HG02970 (cell line): ENCODE measurements at regions not wholly inside any gene's neighbourhood (a gene's known extent, or its start where the extent isn't known, plus 50 kb on each side); places are given as distances from the start of the nearest gene placed in this dataset.

ENCODE experiments used
- ATAC-seq: cut with Tn5 transposase; IDR thresholded peaks from one replicate; pipeline ENCODE4 v1.9.1; 2021; ENCODE audit warnings: mild to moderate bottlenecking, moderate library complexity, moderate number of reproducible peaks; ENCODE audit not compliant: unreplicated experiment, low FRiP score

DNA sequence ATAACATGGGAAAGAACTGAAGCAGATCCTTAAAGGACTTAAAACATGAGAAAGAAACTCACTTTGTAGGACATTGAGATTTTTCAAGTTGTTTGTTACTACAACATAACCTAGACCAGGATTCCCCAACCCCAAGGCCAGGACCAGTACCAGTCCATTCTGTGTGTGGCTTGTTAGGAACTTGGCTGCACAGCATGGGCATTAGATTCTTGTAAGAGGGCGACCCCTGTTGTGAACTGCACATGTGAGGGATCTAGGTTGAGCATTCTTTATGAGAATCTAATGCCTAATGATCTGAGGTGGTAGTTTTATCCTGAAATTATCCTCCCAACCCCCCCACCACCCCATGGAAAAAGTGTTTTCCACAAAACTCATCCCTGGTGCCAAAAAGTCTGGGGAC lies 566.1 kb downstream of the KCTD8 start:
- ATAC-seq, result no peak

- no peak for ATAC-seq
Observed at GRCh38 chr4:43886196-43886595, 562.4 kb downstream of the KCTD8 start.

- no peak for ATAC-seq
Observed at GRCh38 chr4:43898836-43899235, 549.8 kb downstream of the KCTD8 start.

DNA sequence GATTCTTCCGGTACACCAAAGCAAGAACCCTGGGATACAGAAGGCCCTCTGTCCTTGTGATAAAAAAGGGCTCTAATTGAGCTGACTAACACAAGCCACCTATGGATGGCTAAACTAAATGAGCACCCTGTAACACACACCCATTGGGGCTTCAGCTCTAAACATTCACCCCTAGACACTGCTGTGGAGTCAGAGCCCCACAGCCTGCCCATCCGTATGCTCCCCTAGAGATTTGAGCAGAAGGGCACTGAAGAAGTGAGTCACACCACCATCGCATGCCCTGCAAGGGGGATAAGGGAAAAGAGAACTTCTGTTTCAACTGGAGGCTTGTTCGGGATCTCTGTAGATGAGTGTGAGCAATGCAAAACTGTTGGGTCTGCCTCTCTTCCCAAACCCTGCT lies 545.2 kb downstream of the KCTD8 start:
- no peak for ATAC-seq

GRCh38 chr4:43918377-43918776 lies 530.2 kb downstream of the KCTD8 start:
- no peak for ATAC-seq

DNA sequence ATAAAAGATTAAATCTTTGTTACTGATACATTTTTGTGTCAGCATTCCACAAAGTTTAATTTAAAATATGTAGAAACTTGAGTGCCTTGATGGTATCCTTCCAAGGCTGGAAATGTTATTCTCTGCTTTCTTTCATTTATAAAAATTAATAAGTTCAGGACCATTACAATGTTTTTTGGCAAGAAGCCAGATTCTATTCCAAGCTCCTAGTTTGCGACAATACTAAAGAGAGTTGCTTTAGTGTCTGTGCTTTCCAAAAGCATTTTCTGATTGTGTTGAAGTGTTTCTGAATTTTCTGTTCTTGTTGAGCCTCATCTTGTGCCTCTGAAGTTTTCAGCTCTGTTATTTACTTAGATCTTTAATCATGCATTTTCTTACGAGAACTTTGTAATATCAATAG lies 516.2 kb downstream of the KCTD8 start:
- ATAC-seq, result no peak

DNA sequence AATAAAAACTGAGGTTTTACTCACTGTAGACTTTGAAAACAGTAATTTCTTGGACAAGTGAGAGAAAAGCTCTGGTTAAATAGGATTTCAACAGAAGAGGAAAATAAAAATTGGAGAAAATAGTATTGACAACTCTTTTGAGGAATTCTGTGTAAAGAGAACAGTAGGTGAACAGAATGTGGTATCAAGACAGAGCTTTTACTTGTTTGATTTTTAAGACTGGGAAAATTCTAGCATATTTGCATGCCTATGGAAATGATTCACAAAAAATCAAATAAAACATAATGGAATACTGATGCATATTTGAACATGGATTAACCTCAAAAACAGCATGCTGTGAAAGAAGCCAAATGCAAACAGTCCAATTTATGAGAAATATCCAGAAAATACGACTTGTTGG lies 504.6 kb downstream of the KCTD8 start:
- ATAC-seq, result no peak

- no peak for ATAC-seq
Observed at GRCh38 chr4:43959976-43960375, 488.6 kb downstream of the KCTD8 start.

DNA sequence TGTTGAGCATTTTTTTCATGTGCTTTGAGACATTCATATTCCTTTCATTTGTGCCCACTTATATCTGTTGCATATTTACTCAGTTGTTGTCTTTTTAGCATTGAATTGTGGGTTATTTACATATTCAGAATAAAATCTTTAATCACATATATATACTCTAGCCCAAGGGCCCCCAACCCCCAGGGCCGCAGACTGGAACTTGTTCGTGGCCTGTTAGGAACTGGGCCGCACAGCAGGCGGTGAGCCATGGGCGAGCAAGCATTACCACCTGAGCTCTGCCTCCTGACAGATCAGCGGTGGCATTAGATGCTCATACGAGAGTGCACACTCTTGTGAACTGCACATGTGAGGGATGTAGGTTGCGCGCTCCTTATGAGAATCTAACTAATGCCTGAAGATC lies 480.6 kb downstream of the KCTD8 start:
- ATAC-seq, result no peak

DNA sequence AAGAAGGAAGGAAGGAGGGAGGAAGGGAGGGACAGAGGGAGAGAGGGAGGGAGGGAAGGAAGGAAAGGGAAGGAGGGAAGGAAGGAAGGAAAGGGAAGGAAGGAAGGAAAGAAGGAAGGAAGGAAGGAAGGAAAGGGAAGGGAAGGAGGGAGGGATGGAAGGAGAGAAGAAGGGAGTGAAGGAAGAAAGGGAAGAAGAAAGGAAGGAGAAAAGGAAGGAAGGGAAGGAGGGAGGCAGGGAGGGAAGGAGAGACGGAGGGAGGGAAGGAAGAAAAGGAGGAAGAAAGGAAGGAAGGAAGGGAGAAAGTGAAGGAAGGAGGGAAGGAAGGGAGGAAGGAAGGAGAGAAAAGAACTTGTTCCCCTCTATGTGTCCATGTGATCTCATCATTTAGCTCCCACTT lies 465.0 kb downstream of the KCTD8 start:
- no peak for ATAC-seq

DNA sequence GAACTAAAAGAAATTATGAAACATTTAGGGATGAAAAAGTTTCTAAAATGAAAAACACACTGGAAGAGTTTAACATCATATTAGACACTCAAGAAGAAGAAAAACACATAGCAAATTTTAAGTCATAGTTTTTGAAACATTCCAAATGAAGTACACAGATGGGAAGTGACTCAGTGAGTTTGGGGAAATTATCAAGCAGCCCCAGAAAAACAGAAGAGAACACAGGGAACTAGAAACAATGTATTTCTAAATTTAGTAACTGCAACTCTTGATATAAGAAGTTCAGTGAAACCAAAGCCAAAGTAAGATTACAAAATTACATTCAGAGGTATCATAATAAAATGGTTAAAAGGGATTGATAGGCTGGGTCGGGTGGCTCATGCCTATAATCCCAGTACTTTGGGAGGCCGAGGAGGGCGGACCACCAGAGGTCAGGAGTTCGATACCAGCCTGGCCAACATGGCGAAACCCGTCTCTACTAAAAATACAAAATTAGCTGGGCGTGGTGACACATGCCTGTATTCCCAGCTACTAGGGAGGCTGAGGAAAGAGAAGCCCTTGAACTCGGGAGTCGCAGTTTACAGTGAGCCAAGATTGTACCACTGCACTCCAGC lies 461.2 kb downstream of the KCTD8 start:
- ATAC-seq, result no peak

- ATAC-seq, result no peak
Observed at GRCh38 chr4:43990551-43990950, 458.1 kb downstream of the KCTD8 start.

DNA sequence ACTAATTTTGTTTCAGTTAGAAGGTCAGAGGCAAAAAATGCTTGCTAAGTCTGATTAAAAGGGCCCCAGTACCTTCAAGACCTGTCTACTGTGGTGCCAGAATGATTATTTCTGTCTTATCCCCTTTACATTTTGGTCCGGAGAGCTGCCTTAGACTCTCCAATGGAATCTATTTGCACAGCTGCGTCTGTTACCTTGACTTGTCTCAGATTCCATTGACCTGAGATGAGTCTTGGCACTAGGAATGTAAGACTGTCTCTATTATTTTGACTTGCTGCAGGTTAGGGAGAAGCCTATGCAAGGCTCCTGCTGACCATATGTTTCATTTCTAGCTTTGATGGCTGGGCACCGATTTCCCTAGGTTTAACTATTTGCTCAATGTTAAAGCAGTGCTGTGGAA lies 457.6 kb downstream of the KCTD8 start:
- no peak for ATAC-seq

- ATAC-seq, result no peak
Observed at GRCh38 chr4:43992552-43992951, 456.1 kb downstream of the KCTD8 start.

GRCh38 chr4:43993196-43993902 lies 455.3 kb downstream of the KCTD8 start:
- ATAC-seq, result no peak

DNA sequence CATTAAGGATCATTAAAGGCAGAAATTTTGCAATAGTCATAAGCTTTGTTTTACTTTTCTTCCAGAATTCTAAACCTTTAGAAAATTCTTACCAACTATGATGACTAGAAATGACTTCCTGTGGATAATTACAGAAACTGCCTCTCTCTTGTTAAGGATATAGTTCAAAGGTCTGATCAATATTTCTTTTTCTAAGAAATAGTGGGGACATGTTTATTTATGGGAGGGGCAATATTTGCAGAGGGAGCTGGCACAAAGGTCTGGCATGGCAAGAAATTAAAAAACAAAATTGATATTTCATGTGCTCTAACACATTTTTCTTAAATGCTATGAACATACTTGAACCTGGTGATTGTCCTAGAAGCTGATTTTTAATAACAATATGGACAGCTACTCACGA lies 448.9 kb downstream of the KCTD8 start:
- no peak for ATAC-seq

DNA sequence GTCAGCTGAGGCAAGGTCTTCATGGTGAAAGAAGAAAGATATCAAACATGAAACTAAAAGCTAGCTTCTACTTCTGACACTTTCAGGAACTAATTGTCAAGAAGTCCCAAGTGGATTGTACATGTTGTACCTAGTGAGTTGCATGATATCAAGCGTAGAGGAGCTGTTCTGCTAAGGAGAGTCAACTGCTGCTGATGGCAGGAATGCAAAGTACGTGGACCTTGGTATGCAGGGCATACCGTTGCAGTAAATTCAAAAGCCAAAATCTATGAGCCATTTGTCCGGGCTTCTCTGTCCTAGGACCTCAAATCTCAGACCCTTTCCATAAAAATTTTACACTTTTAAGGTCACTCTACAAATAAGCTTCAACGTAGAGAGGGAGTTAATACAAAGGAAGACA lies 446.2 kb downstream of the KCTD8 start:
- no peak for ATAC-seq

- ATAC-seq, result no peak
Observed at GRCh38 chr4:44016570-44017421, 431.8 kb downstream of the KCTD8 start.

DNA sequence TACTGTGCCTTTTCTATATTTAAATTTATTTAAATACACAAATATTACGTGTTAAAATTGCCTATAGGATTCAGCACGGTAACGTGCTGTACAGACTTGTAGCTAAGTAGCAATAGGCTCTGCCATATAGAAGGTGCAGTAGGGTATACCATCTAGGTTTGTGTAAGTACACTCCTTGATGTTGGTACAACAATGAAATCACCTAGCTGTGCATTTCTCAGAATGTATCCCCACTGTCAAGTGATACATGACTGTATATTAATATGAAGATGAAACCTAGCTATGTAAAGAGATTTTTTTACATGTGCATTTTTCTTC lies 431.2 kb downstream of the KCTD8 start:
- ATAC-seq, result no peak

GRCh38 chr4:44019721-44020120 lies 428.9 kb downstream of the KCTD8 start:
- no peak for ATAC-seq

DNA sequence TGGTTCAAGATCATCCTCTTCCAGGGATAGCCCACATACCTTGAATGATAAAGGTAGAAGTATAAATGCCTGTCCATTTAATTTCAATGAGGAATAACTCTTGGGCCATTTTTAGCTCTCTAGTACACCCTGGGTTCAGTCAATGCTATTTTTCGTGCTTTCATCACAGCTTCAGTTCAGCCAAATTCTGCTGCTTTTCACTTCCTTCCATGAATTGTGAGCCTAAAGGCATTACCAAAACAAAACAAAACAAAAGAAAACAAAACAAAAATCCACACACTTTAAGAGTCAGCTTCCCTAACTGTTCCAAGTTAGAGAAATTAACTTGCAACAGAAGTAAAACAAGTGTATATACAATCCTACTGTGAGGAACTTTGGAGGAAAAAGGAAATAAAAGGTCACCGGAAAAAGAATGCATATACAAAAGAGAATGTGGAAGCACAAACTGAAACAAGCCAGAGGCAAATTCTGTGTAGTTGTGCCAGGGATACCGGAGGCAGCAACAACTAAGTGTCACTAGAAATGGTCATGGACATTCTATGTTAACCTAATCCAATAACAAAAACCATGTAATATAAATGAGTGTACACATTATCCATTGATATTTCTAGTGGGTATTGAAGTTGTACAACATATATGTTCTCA lies 423.1 kb downstream of the KCTD8 start:
- no peak for ATAC-seq
